ENCODE measurements at regions not wholly inside any gene's neighbourhood (a gene's known extent, or its start where the extent isn't known, plus 50 kb on each side); places are given as distances from the start of the nearest gene placed in this dataset.

- DNase-seq, result no peak
Observed at GRCh38 chr13:72151241-72151640, 284.2 kb upstream of the DACH1 start.

GRCh38 chr13:72150502-72150901 lies 283.5 kb upstream of the DACH1 start:
- no peak for DNase-seq

- DNase-seq, result no peak
Observed at GRCh38 chr13:72149701-72150100, 282.7 kb upstream of the DACH1 start.

- no peak for DNase-seq
Observed at GRCh38 chr13:72146816-72147215, 279.8 kb upstream of the DACH1 start.

- DNase-seq, result no peak
Observed at GRCh38 chr13:72145383-72145782, 278.4 kb upstream of the DACH1 start.

- DNase-seq, result no peak
Observed at GRCh38 chr13:72144636-72145035, 277.6 kb upstream of the DACH1 start.

GRCh38 chr13:72141855-72142519 lies 275.0 kb upstream of the DACH1 start:
- no peak for DNase-seq

GRCh38 chr13:72139192-72139591 lies 272.2 kb upstream of the DACH1 start:
- DNase-seq, result no peak

- no peak for DNase-seq
Observed at GRCh38 chr13:72132075-72132474, 265.1 kb upstream of the DACH1 start.

- DNase-seq, result no peak
Observed at GRCh38 chr13:72129117-72129516, 262.1 kb upstream of the DACH1 start.

- DNase-seq, result no peak
Observed at GRCh38 chr13:72127031-72127430, 260.0 kb upstream of the DACH1 start.

GRCh38 chr13:72126424-72126823 lies 259.4 kb upstream of the DACH1 start:
- DNase-seq, result no peak

GRCh38 chr13:72125561-72125960 lies 258.6 kb upstream of the DACH1 start:
- no peak for DNase-seq

- no peak for DNase-seq
Observed at GRCh38 chr13:72122661-72123255, 255.8 kb upstream of the DACH1 start.

- no peak for DNase-seq
Observed at GRCh38 chr13:72121466-72121865, 254.5 kb upstream of the DACH1 start.

GRCh38 chr13:72120632-72121031 lies 253.6 kb upstream of the DACH1 start:
- DNase-seq, result no peak

- DNase-seq, result no peak
Observed at GRCh38 chr13:72113931-72114330, 246.9 kb upstream of the DACH1 start.

- no peak for DNase-seq
Observed at GRCh38 chr13:72113076-72113475, 246.1 kb upstream of the DACH1 start.

- DNase-seq, result no peak
Observed at GRCh38 chr13:72112216-72112615, 245.2 kb upstream of the DACH1 start.

- no peak for DNase-seq
Observed at GRCh38 chr13:72109863-72110262, 242.9 kb upstream of the DACH1 start.

- no peak for DNase-seq
Observed at GRCh38 chr13:72104656-72105180, 237.7 kb upstream of the DACH1 start.

- DNase-seq, result no peak
Observed at GRCh38 chr13:72101768-72102400, 234.9 kb upstream of the DACH1 start.

- no peak for DNase-seq
Observed at GRCh38 chr13:72100339-72100738, 233.3 kb upstream of the DACH1 start.

- DNase-seq, result no peak
Observed at GRCh38 chr13:72097568-72097967, 230.6 kb upstream of the DACH1 start.

Data from activated naive CD4-positive, alpha-beta T cell treated with anti-CD3 and anti-CD28 coated beads, Interleukin-2, amount 50 U/mL, for 16 hours (primary cell).